GM18867 (cell line): ENCODE measurements at regions not wholly inside any gene's neighbourhood (a gene's known extent, or its start where the extent isn't known, plus 50 kb on each side); places are given as distances from the start of the nearest gene placed in this dataset.
"Not testable (repeated sequence)": the region's sequence is repeated elsewhere in the genome, so short reads cannot be mapped to it uniquely, and the experiment has no call there.

Experiments
- ATAC-seq: cut with Tn5 transposase; IDR thresholded peaks from one replicate; pipeline ENCODE4 v1.9.1; 2021; ENCODE audit warnings: mild to moderate bottlenecking, moderate library complexity; ENCODE audit not compliant: unreplicated experiment

DNA sequence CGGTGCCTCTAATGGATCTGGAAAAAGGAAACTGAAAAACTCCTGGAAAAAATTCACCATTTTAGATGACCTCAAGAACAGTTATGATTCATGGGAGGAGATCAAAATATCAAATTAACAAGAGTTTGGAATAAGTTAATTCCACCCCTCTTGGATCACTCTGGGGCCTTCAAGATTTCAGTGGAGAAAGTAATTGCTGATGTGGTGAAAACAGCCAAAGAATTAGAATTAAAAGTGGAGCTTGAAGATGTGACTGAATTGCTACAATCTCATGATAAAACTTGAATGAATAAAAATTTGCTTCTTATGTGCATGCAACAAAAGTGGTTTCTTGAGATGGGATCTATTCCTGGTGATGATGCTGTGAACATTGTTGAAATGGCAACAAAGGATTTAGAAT, 974.4 kb upstream of the GYPC start:
- no peak for ATAC-seq

DNA sequence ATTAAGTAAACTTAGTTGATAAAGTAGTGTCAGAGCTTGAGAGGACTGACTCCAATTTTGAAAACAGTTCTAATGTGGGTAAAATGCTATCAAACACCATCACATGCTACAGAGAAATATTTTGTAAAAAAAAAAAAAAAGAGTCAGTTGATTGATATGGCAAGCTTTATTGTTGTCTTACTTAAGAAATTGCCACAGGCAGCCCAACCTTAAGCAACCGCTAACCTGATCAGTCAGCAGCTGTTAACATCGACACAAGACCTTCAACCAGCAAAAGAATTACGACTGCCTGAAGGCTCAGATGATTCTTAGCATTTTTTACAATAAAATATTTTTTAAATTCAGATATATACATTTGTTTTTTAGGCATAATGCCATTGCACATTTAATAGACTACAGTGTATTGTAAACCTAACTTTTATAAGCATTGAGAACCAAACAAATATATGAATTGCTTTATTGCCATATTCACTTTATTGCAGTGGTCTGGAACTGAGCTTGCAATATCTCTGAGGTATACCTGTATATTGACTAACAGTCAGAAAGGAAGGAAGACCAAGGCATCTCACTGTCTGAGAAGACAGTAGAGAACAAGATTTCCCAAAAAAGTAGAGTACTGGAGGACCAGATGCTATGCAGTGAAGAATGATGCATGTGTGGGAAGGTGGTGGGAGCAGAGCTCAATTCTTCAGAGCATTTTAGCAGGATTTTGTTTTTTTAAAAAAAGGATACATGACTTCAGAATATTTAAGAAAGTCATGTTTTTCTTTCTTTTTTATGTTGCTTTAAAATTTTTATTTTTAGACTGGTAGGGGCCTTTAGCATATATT, 973.8 kb upstream of the GYPC start:
- ATAC-seq = no peak

DNA sequence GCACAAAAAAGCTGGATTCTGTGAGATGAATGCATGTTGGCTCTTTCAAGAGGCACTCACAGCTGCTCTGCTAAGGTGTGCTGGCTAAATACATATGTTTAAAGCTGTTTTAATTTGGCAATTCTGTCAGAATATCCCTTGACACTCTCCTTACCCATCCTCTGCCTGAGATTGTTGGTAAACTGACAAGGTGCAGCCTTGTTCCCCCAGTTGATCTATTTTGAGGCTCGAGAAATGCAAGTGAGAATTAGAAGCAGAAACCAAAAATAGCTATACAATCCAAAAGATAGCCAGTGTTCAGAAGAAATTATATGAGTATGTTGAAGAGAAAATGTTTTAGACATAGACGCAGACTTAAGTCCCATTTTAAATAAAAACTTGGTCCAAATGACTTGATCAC, 971.7 kb upstream of the GYPC start:
- no peak for ATAC-seq

DNA sequence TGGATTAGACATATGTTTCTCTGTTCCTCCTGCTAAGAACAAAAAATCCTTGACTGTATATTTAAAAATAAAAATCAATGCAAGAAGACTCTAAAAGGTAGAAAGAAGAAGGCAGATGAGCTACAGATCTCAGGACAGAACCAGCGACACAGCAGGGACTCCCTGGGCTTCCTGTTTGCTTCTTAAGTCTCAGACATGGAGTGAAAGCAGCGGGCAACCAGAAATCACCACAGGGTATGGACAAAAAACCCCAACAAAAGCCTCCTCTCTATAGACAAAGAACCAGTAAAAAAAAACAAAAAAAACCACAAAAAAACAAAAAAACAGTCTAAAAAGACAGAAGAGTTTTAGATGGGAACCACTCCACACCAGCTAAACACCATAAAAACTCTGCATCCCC, 971.0 kb upstream of the GYPC start:
- no peak for ATAC-seq

DNA sequence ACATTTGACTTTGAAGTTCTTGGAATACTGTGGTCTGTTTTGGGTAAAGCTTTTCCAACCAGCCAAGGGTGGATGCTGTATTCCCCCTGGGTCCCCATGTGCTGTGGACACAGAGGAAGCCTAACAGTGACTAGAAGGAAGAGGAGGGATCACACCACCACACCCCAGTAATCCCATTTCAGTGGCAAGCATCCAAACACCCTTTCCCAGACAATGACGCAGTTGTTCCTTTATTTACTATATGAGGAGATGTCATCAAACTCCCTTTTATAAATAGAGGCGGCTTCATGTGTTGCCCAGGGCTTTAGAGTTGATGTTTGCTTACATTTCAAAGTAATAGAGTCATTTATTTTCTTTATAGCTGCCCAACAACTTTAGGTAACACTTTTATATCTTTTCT, 959.4 kb upstream of the GYPC start:
- ATAC-seq = no peak

DNA sequence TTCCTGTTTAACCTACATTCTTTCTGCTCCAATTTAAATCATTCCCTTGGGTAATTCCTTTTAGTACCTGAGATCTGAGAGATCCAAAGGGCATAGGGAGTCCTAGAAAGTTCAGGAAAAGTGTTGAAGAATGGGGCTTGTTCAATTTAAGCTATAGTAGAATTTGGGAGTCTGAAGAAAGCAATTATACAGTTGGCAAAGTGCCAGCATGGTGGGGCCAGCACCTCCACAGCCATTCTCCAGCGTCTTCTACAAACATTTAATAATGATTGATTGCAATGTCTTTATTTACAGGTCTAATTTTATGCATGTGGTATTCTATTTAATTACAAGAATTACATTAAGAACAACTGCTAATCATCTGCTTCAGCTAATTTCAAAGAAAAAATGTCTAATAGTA, 957.7 kb upstream of the GYPC start:
- ATAC-seq = no peak

DNA sequence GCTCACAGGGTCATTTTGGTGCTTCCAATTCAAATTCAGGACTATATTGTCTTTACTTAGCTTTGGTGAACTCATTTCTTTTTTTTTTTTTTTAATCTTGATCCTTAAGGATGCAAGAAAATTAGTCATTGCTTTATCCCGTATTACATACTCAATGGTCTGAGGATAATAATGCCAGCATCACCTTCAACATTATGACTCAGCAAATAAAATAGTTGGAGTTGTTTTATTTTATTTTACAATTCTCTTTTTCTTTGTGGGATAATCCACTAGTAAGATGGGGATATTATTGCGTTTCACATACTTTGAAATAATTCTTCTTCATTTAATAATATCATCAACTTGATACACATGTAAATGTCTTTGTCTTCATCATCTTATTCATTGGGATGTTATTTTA, 954.9 kb upstream of the GYPC start:
- ATAC-seq = no peak

DNA sequence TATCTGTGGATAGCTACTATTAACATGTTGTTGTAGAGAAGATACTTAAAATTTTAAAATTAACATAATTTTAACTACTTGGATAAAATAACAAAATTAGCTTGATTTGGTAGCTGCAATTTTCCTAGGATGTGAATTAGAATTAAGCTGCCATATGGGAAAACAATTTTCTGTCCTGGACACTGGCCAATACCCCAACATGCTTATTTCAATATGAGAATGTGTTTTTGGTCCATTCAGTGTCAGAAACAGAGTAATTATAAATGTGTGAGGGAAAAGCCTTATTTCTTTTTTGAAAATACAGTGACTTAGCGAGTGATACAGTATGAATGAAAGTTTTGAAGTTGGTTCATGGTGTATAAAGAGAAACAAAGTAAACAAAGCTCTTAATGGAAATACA, 948.3 kb upstream of the GYPC start:
- ATAC-seq = no peak

DNA sequence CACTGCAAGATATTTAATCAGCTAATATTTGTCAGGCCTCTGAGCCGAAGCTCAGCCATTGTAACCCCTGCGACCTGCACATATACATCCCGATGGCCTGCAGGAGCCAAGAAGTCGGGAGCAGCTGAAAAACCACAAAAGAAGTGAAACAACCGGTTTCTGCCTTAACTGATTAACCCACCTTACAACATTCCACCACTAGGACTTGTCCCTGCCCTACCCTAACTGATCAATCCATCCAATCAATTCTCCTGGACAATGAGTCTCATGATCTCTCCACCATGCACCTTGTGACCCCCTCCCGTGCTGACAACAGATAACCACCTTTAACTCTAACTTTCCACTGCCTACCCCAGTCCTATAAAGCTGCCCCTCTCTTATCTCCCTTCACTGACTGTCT, 945.4 kb upstream of the GYPC start:
- ATAC-seq = no peak

DNA sequence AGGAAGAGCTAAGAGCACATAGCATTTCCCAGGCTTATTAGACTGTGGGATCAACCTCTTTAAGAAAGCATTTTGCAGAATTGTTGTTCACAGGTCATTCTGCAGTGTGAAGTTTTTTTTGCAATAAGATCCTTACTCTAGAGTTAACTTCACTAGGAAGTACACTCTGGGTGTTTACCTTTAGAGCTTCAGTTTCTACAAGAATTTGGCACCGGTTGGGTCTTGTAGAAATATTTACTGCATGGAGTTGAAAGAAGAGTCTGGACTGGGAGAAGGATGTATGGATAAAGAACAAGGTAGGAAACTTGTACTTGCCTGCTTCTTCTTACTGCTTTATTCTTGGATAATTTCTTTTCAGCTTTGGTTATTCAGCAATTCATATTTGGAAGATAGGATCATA, 944.9 kb upstream of the GYPC start:
- ATAC-seq = no peak

DNA sequence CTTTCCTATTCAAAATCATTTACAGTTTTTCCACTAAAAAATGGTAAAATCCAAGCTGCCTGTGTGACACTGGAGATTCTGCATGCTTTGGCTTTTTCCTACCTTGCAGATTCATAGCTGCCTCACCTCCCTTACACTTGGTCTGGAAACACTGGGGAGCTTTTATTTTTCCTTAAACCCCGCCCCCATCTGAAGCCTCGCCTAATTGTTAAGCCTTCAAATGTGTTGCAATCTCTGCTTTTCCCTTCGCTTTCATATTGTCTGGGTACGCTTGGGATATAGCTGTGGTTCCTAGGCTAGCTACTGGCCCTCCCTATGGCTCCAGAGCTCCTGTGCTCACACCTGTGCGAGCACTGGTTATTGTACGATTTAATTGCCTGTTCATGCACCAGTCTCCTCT, 942.4 kb upstream of the GYPC start:
- no peak for ATAC-seq

DNA sequence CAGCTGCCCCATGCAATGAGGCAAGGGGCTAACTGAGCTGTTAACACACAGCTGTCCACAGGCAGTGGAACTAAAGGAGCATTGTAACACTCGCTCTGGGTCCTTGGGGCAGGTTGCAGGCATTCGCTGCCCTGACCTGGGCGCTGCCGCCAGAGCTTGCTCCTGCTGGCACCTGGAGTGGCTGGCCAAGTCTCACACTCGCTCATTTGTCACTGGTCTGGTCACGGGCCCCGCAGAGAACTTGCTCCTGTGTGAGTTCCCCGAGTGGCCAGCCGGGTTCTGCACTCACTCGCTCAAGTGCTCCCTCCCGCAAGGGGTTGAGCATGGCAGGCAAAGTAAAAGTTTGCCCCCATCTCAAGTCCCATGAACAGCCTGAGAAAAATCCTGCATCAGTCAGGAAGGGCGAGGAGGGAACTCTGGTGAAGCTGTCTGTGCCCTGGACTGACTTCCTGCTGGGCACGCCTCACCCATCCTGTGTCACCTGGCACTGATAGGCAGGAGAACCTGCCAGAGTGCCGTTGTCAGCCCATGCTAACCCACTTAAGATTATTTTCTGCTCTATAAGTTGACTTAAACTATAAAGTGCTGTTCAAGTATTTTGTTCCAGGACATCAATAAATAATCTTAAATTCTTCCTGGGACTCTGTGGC, 934.8 kb upstream of the GYPC start:
- ATAC-seq = no peak

DNA sequence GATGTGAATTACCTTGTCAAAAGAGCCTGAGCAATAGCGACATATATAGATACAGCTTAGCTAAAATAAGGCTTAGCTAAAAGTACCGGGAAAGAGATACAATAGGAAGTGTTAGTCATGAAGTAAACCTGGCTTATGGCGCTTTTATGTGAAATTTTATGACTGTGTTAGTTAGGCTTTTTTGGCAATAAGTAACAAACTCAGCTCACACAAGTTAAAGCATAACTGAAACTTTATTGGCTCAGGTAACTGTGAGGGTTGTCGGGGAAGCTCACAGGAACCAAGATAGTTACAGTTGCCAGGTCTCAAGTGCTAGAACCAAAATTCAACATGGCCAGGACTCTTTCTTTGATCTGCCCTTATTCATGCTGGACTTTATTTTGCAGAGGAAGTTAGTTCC, 925.0 kb upstream of the GYPC start:
- ATAC-seq = no peak

DNA sequence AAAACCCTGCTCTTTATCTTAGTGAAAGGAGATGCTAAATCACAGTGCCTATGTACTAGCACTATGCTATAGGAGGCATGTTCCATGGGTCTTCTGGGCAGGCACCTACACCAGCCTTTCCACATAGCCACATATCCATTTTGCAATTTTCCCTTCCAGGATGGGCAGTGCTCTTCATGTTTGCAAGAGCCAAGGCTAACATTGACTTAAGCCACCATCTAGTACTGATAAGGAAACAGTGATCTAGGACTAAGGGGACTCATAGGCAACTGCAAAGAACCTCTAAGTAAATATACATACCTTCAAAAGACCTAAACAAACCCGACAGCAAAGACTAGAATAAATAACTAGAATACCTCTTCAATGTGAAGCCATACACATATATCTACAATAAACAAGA, 919.7 kb upstream of the GYPC start:
- ATAC-seq = no peak

DNA sequence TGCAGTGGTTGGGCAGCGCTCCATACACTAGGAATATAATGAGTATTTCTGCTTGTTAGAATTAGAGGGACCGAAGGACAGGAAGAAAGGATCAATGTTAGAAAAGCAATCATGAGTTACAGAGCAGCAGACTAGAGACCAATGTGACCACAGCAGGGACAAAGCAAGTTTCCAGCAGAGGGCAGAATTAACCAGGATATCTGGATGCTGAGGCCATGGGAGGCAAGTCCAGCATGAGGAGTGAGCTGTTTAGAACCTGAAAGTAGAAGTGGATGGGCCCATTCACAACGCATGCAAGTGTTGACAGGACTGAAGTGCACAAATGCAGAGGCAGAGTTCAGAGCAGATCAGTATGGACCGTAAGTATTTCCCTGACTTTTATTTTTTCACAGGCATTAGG, 910.4 kb upstream of the GYPC start:
- ATAC-seq = peak; percentile 46

DNA sequence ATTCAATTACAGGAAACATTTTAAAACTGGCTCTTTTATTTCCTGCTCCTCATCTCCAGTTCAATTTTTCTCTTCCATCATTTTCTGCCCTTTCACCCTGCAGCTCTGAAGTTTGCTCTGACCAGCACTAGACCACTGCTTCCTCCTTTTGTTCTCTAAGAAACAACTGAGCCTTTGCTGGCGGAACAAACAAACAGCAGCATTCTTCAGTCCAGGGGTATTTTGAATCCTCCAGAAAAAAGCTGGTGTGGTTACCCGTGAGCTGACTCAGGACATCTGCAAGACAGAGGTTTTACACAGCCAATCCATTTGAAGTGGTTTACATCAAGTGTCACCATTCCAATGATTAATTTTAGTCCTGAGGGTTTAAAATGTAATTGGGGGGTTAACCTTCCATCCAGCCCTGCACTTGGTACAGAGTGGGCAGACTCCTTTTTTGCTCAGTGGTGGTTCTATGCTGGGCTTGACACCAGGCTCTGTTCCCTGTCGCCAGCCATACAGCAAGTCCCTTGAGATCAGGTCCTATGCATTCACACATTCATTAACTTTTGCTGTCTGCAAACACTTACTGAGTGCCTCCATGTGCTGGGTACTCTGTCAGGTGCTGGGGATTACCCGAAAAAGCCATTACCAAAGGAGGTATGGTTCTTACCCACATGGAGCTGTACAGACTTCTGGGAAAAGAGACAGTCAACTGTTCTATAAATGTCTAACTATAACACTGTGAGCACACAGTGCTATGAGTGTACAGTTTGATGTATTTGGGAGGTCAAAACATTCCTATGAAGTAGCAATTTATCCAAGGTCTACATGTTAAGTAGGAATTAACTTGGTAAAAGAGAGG, 909.4 kb upstream of the GYPC start:
- ATAC-seq = no peak

DNA sequence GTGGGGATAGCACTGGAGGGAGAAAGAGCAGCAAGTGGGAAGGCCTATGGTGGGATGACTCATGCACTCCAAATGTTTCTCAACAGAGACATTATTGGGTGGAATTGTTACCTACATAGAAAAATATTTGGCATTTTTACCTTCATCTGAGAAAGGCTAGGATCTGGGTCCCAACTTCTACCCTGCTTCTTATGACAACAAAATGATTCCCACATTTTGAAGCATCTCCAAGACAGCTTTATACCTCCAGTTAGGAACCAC, 908.9 kb upstream of the GYPC start:
- ATAC-seq = no peak

DNA sequence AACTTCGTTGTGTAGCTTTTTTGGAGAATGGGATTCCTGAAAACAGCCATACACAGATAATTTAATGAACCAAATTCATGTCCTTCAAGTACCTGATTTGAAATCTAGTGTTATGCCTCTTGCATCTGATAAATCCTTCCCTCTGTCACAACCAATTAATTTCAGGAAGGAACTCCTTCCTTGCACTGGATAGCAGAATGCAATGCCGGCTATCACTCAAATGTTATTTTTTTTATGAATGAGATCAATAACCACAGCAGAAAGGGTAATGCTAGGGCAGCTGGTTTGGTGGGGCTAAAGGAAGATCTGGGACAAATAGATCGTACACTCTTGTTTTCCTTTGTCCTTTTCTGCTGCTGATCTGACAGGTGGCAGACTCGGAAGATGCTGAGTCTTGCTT, 899.5 kb upstream of the GYPC start:
- ATAC-seq = no peak

DNA sequence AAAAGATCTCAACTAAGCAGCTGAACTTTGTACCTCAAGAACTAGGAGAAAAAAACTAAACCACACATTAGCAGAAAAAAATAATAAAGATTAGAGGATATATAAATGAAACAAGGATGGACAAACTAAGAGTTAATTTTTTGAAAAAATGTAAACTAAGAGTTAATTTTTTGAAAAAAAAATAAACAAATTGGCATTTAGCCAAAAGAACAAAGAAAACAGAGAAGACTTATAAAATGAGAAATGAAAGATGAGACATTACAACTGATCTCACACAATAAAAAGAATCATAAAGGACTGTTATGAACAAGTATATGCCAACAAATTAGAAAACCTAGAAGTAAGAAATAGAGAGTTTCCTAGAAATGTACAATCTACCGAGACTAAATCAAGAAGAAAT, 859.2 kb upstream of the GYPC start:
- ATAC-seq = no peak

DNA sequence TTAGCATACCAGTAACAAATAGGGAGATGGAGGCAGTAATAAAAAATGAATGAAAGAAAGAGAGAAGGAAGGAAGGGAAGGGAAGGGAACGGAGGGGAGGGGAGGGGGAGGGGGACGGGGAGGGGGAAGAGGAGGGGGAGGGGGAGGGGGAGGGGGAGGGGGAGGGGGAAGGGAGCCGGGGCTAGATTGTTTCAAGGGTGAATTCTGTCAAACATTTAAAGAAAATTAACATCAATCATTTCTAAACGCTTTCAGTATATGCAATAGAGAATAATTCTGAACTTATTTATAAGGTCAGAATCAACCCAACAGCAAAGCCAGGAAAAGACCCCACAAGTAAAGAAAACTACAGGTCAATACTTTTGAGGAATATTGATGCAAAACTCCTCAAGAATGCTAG, 858.8 kb upstream of the GYPC start:
- no peak for ATAC-seq

DNA sequence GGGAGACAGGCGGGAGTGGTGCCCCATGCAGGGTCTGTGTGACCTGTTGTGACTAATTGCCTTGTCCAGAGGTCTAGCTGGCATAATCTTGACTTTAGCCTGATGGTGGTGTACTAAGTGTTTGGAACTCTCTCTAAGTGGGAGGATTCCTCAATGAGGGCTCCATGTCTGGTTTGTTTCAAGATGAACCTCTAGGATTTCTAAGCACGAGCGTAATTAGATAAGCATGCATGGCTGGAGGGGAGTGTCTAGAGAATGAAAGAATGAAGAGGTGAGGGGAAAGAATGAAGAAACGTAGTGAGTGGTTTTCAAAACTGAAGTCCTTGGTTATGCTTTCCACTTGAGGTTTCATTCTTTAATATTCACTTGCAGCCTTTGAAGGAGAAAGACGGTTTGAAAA, 833.2 kb upstream of the GYPC start:
- ATAC-seq = no peak

DNA sequence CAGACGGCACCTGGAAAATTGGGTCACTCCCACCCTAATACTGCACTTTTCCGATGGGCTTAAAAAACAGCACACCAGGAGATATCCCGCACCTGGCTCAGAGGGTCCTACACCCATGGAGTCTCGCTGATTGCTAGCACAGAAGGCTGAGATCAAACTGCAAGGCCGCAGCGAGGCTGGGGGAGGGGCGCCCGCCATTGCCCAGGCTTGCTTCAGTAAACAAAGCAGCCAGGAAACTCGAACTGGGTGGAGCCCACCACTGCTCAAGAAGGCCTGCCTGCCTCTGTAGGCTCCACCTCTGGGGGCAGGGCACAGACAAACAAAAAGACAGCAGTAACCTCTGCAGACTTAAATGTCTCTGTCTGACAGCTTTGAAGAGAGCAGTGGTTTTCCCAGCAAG, 830.2 kb upstream of the GYPC start:
- ATAC-seq = not testable (repeated sequence)
